AG04450 (cell line): ENCODE measurements at regions not wholly inside any gene's neighbourhood (a gene's known extent, or its start where the extent isn't known, plus 50 kb on each side); places are given as distances from the start of the nearest gene placed in this dataset.

Experiments
- CTCF ChIA-PET: fragments of 300-600, 350-600 bp; formaldehyde crosslinking; extraction: SDS; loops from one replicate; lab custom pipeline; 2022; ENCODE audit warnings: antibody characterized with exemption, inconsistent platforms; lab: Charles Lee
- POLR2A ChIA-PET: fragments of 350-600 bp; formaldehyde crosslinking; extraction: SDS; loops from one replicate; lab custom pipeline; 2021; ENCODE audit warnings: antibody characterized with exemption, inconsistent platforms; lab: Yijun Ruan, JAX
- DNase-seq: peaks from one replicate; pipeline ENCODE4 v3.0.0-alpha.2; 2011; ENCODE audit warnings: low read depth, low spot score
- H3K27ac ChIP-seq: one replicate; pipeline ENCODE4 v1.5.1; 2012; ENCODE audit warnings: low read depth, low read length, control low read depth
- H3K27me3 ChIP-seq: one replicate; pipeline ENCODE4 v1.6.0; 2012; ENCODE audit warnings: low read length; ENCODE audit not compliant: control insufficient read depth, insufficient read depth
- H3K4me3 ChIP-seq: 2 replicates; pipeline ENCODE4 v1.5.1; 2011; ENCODE audit warnings: mild to moderate bottlenecking, low read depth, low read length, control low read depth
- H3K9me3 ChIP-seq: 2 replicates; pipeline ENCODE4 v1.5.1; 2012; ENCODE audit warnings: low read length; ENCODE audit not compliant: control insufficient read depth, insufficient read depth
- CTCF ChIP-seq: IDR thresholded peaks from 2 replicates; pipeline ENCODE4 v1.5.1; 2011; ENCODE audit warnings: low read depth, low read length, control low read depth, inconsistent platforms

GRCh38 chr2:147660680-147661079, 184.1 kb upstream of the ACVR2A start:
- CTCF ChIA-PET, result no interaction called here
- no peak for DNase-seq
- no peak overlapping the region for H3K4me3 ChIP-seq
- H3K27ac ChIP-seq, result no peak overlapping the region
- no peaks in the 10 kb centered on the region for H3K9me3 ChIP-seq
- no peaks in the 10 kb centered on the region for H3K27me3 ChIP-seq
- POLR2A ChIA-PET, result no interaction called here
- TF ChIP-seq CTCF, result no peak

GRCh38 chr2:147659051-147659450, 185.8 kb upstream of the ACVR2A start:
- H3K4me3 ChIP-seq, result no peak overlapping the region
- DNase-seq, result no peak
- ChIA-PET POLR2A (no interaction called here), CTCF (no interaction called here)
- no peaks in the 10 kb centered on the region for H3K27me3 ChIP-seq
- H3K27ac ChIP-seq, result no peak overlapping the region
- H3K9me3 ChIP-seq, result no peaks in the 10 kb centered on the region
- no peak for TF ChIP-seq CTCF

GRCh38 chr2:147657086-147658000, 187.5 kb upstream of the ACVR2A start:
- H3K27me3 ChIP-seq, result no peaks in the 10 kb centered on the region
- CTCF ChIA-PET, result no interaction called here
- H3K27ac ChIP-seq, result no peak overlapping the region
- POLR2A ChIA-PET, result no interaction called here
- TF ChIP-seq CTCF, result no peak
- H3K9me3 ChIP-seq, result no peaks in the 10 kb centered on the region
- no peak for DNase-seq
- H3K4me3 ChIP-seq, result no peak overlapping the region

GRCh38 chr2:147649998-147650397, 194.8 kb upstream of the ACVR2A start:
- no peak overlapping the region for H3K4me3 ChIP-seq
- no peaks in the 10 kb centered on the region for H3K9me3 ChIP-seq
- CTCF ChIA-PET, result no interaction called here
- no peaks in the 10 kb centered on the region for H3K27me3 ChIP-seq
- H3K27ac ChIP-seq, result no peak overlapping the region
- DNase-seq, result no peak
- TF ChIP-seq CTCF, result no peak
- POLR2A ChIA-PET, result no interaction called here

GRCh38 chr2:147649286-147649685, 195.5 kb upstream of the ACVR2A start:
- DNase-seq, result no peak
- CTCF ChIA-PET, result no interaction called here
- H3K9me3 ChIP-seq, result no peaks in the 10 kb centered on the region
- TF ChIP-seq CTCF, result no peak
- no peak overlapping the region for H3K4me3 ChIP-seq
- POLR2A ChIA-PET, result no interaction called here
- no peaks in the 10 kb centered on the region for H3K27me3 ChIP-seq
- no peak overlapping the region for H3K27ac ChIP-seq
